HTR-8/SVneo (cell line): ENCODE measurements at regions not wholly inside any gene's neighbourhood (a gene's known extent, or its start where the extent isn't known, plus 50 kb on each side); places are given as distances from the start of the nearest gene placed in this dataset.

Experiments used
- DNase-seq: peaks from one replicate; pipeline ENCODE4 v3.0.0; 2011; ENCODE audit warnings: low spot score, mixed read lengths; ENCODE audit not compliant: insufficient read length
- FAIRE-seq: peaks from 2 replicates; lab custom pipeline; 2011; peaks lifted over from hg19 to GRCh38; lab: Jason Lieb, UNC

DNA sequence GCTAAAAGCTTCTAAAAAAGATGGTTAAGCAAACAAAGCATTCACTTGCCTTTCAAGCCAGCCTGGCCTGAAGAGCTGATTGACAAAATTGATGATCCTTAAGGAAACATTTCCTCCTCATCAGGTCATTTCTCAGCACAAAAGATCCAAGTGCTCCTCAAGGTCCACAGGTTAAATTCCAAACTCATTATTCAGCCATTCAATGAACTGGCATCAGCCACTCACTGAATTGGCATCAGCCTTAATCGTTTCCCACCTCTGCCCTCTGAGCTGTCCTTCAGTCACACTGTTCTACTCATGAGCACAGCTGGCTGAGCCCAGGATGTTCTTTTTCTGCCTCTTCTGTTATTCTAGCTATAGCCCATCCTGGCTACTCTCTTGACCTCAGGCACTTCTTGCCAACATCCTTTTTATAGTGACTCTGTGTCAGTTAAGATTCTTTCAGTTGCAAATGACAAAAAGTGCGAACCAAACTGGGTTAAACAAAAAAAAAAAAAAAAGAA, 147.5 kb downstream of the RAB11FIP2 start:
- FAIRE-seq (no peak), DNase-seq (no peak)

DNA sequence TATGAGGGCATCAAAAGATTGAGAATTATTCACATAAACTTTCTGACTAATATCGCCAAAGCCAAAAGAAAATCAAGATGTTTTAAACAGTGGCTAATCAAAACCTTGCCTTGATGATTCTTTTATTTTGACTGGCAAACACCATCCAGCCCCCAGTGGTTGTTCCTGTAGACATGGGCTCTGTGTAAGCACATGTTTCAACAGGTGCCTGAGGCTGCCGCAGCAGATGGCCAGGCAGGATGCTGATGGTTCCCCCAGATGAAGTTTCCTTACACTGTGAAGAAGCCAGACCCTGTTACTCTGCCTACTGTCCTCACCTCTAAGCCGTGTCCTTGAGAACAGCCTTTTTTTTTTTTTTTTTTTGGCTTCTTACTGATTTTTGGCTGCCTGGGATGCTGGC, 146.5 kb downstream of the RAB11FIP2 start:
- no peak for FAIRE-seq
- DNase-seq: no peak

DNA sequence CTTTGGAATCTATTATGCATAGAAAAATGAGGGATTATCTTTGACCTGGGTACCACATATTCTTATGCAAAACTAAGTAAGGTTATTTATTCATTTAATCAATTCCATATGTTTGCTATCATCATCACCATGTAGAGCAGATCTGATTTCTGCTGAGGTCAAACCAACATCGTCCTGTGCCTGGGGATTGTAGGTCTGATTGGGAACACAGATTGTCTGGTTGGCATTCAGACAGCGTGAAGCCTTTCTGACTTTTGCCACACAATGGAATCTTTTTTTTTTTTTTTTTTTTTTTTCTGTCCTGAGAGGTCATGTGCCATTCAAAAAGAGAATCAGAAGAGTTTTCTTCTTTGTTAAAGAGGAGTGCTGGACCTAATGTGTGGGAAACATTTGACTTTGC, 142.9 kb downstream of the RAB11FIP2 start:
- no peak for DNase-seq
- FAIRE-seq: no peak

DNA sequence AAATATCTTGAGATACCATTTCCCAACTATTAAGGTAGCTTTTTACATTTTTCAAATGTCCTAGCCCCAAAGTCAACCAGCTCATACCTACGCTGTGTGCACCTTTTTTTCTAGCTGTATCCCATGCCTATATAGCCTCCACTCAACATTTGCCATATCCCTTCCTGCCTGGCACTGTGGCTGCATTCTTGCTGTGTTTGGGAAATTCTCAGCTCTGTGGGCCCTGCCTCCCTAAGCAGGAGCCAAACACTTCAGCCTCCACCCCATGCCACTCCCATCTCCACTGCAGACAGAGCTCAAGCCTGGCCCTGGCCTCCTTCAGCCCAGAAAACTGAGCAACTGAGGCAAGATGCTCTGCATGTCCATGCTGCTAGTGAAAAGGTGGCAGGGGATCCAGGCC, 141.3 kb downstream of the RAB11FIP2 start:
- FAIRE-seq: no peak

DNA sequence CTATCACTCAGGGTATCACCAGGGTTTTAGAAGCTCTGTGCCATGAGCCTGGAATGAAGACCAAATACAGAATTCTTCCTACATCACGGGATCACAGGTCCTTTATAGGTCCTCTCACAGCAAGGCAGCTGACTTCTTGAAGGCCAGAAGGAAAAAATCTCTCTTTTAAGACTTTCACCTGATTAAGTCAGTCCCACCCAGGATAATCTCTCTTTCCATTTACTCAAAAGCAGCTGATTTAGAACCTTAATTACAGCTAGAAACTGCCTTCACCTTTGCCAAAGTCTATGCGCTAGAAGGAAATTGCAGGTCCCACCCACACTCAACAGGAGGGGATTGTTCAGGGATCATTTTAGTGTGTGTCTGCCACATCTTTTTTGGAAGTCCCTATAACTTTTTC, 135.1 kb downstream of the RAB11FIP2 start:
- FAIRE-seq: no peak
- no peak for DNase-seq

More for the DNA sequence above, 141.3 kb downstream of the RAB11FIP2 start:
- DNase-seq: no peak

DNA sequence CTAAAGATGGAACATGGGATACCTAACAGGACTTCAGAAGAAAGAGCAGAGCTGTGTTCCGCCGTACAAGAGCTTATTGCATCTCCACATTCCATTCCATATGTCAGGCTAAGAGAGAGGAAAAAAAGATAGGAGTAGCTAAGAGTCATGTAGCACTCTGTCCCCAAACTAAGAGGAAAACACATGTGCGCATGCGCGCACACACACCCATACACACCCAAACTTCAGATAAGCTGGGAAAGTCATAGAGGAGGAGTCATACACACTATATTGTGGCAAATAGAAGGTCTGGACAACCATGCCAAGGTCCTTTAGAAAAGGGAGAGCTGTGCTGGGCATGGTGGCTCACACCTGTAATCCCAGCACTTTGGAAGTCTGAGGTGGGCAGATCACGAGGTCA, 132.4 kb downstream of the RAB11FIP2 start:
- DNase-seq (no peak), FAIRE-seq (no peak)

DNA sequence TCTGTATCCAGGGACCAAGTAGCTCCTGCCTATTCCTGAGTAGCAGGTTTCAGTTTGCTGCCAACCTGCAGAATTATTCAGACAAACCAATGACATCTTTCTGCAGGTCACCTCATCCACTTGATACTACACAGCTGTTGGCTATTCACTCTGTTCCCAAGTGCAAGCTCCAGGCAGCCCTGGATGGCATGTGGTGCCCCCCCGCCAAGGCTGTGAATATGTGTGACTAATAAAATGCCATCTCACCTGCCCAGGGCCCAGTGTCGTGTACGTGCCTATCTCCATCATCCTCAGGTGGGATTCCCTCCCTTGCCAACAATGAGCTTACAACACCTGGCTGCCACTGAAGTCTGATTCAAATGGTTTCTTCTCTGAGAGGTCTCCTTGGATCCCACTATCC, 125.8 kb downstream of the RAB11FIP2 start:
- DNase-seq (no peak), FAIRE-seq (no peak)

DNA sequence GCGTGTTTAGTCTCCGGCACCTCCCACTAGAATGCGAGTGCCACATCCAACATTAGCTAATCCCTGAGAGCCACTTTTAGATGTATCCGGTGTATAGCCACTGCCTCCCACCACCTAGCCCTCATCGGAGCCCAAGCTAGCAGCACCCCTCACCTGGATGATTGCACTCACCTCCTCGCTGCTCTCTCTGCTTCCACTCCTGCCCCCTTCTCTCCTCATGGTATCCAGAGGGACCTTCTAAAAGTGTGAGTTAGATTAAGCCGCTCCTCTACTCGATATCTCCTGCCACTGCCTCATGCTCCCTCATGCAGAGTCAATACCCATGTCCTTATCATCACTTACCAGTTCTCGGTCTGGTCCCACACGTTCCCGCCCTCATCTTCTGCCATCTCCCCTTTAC, 125.3 kb downstream of the RAB11FIP2 start:
- FAIRE-seq (no peak), DNase-seq (no peak)

DNA sequence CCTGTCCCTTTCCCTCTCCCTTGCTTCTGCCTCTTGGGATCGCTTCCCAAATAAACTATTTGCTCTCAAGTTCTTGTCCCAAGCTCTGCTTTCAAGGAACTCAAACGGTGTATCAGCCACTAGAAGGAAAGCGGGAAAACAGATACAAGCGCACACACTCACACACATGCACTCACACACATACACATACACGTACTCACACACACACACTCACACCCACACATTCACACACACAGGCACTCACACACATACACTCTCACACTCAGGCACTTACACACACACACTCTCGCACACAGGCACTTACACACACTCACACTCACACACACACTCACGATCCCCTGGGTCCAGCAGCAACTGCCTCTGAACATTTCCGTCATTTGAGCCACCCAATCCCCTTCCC, 121.9 kb downstream of the RAB11FIP2 start:
- no peak for DNase-seq
- no peak for FAIRE-seq

DNA sequence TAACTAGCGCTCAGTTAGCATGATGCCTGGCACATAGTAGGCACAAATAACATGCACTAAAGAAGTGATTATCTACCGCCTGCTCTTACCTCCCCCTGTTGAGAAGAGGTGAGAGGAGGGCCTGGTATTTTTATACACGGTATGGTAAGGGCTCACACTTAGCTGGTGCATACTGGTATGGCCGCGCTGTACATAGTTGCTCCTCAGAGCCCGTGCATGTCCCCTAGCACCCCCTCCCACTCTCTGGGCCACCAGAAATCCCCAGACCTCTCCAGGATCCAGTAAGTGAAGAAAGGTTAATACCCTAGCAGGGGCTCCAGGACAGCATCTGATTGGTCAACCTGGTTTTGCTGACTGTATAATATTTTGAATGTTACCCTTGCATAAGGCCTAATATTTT, 121.4 kb downstream of the RAB11FIP2 start:
- no peak for FAIRE-seq

DNA sequence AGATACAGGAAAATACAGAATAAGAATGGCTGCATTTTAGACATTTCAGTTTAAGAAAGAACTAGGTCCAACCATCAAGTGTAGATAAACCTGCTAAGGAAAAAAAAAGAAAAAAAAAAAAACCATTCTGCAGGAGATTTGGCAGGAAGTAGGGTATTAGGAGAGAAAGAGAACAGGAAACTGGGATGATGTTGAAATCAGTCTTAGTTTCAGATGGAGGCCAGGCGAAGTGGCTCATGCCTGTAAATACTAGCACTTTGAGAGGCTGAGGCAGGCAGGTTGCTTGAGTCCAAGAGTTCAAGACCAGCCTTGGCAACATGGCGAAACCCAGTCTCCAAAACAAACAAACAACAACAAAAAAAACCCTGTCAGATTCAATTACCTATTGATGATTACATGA, 120.2 kb downstream of the RAB11FIP2 start:
- FAIRE-seq (no peak), DNase-seq (no peak)

More for the DNA sequence above, 121.4 kb downstream of the RAB11FIP2 start:
- DNase-seq: no peak

DNA sequence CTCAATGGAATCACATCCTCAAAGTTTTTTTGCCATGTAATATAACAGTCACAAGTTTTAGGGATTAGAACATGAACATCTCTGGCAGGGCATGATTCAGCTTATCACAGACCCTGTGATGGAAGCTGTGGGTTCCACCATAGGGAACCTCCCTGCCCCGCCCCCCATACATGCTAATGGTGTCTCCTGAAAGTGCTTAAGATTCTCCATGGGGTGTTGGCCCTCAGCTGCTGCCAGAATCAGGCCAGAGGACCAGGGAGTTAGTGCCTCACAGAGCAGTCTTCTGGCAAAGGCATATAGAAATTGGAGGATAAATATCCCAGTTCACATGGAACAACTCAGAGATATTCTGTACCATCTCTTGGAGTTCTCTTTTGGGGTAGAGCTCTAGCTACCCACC, 119.4 kb downstream of the RAB11FIP2 start:
- DNase-seq (no peak), FAIRE-seq (no peak)

DNA sequence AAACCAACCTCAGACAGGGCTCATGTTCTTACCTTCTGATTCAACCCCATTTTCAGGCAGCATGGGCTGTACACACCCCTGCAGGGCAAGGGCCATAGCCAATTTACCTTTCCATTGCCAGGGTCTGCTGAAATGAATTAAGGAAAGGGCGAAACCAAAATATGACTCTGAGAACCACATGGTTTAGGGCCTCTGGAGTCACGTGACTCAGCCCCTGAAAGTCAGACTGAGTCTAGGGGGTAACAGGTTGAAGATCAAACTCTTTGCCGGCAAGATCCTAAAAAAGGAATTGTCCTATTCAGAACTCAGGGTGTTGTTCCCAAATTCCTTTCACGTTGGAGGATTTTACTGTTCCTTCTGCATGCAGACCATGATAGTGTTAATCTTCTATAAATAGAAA, 118.9 kb downstream of the RAB11FIP2 start:
- FAIRE-seq (no peak), DNase-seq (no peak)

DNA sequence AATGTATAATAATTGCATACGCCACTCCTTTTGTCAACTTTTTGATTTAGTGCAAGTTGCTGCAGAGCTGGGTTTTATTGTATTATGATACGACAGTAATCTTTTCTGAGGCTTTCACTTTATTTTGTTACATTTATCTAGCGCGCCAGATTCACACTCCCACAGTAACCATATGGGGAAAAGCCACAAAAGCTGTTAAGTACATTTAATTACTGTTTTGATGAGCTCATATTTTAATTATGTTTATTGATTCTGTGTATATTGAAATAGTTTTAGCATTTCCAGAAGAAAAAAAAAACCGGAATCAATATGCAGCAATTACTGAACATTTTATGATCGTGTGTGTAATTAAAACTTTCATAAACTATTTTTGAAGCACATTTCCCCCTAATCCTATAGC, 118.5 kb downstream of the RAB11FIP2 start:
- FAIRE-seq: no peak
- DNase-seq: no peak

DNA sequence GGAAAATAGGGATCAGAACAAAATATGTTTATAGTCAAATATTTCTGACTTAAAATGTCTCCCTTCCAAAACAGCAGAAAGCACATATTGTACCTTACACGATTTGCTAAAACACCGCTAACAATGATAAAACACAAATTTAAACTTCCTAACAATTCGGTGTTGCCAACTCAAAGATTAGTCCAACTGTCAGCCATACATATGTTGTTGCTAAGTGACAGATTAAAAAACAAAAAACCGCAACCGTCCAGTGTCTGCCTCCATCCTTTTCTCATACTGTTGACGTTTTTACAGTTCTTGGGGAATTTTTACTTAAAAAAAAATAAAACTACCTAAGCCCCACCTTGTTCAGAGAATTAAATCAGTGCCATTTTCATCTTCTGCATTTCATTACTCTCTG, 118.0 kb downstream of the RAB11FIP2 start:
- no peak for DNase-seq
- no peak for FAIRE-seq

DNA sequence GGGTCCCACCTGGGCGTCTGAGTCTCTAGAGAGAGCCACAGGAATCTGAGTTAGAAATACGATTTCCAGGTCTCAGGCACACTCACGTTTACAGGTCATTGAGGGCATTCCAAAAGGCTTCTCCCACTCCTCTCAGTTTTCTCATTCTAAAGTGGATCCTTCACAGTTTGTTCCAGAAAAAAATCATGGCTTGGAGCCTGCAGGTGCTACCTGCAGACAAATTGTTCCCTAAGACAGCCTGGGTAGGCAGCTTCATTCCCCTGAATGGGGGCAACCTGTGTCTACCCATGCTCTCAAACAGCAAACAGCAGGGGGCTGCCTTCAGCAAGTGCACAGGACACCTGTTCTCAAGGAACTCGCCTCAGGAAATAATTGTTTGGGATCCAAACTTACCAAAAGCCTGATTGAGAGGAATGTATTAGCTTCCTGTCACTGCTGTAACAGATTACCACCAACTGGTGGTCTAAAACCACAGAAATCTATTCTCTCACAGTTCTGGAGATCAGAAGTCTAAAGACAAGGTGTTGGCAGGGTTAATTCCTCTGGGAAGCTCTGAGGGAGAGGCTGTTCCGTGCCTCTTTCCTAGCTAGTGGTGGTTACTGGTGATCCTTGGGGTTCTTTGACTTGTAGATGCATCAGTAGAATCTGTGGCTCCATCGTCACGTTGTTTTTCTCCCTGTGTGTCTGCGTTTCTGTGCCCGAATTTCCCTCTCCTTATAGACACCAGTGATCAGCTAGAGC, 117.2 kb downstream of the RAB11FIP2 start:
- FAIRE-seq (no peak), DNase-seq (no peak)

DNA sequence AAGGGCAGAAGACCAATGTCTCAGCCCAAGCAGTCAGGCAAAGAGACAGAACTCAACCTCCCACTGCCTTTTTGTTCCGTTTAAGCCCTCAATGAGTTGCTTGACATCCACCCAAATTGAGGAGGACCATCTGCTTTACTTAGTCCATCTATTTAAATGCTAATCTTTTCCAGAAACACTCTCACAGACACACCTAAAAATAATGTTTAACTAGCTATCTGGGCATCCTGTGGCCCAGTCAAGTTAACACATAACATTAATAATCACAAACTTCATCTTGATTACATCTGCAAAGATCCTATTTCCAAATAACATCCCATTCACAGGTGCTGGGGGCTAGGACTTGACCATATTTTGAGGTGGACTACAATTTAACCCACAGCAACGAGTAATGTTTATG, 115.7 kb downstream of the RAB11FIP2 start:
- no peak for DNase-seq
- no peak for FAIRE-seq

DNA sequence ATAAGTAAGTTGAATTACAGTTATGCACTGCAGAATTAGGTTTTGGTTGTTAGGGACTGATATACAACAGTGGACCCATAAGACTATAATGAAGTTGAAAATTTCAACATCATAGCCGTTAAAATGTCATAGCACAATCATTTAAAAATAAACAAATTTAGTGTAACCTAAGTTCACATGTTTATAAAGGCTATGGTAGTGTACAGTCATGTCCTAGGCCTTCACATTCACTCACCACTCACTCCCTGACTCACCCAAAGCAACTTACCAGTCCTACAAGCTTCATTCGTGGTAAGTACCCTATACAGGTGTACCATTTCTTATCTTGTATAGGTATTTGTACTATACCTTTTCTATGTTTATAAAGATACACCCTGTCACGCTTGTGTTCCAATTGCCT, 113.7 kb downstream of the RAB11FIP2 start:
- FAIRE-seq (no peak), DNase-seq (no peak)

DNA sequence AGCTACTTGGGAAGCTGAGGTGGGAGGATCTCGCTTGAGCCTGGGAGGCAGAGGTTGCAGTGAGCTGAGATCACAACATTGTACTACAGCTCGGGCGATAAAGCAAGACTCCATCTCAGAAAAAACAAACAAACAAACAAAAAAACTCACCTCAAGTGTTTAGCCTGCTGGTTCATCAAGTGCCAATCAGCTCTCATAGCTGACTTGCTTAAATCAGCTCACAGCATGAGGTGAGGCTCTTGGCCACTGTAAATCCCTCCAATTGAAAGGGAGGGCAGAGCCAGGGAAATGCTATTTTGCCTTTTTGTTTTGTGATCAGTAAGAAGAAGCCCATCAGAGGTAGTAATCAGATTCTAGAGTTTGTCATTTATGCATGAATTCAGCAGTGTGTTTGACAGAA, 112.3 kb downstream of the RAB11FIP2 start:
- FAIRE-seq: no peak
- DNase-seq: no peak

DNA sequence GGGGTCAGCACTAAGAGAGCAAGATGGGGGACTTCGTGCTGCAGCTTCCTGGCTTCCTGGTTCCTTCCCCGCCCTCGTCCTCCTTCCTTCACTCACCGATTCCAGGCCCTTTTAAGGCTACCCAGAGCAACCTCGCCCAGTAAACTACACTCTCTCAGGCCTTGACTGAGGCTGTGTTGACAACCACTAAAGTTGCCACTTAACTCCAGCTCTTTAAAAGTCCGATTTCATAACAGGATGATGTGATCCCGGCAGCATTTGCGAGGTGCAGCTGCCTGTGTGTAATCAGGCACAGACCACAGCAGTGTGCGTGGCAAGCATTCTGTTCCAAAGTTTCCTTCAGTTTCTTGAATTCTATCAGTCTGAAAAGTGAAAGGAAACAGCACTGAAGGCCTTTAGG, 110.6 kb downstream of the RAB11FIP2 start:
- DNase-seq: no peak
- no peak for FAIRE-seq

DNA sequence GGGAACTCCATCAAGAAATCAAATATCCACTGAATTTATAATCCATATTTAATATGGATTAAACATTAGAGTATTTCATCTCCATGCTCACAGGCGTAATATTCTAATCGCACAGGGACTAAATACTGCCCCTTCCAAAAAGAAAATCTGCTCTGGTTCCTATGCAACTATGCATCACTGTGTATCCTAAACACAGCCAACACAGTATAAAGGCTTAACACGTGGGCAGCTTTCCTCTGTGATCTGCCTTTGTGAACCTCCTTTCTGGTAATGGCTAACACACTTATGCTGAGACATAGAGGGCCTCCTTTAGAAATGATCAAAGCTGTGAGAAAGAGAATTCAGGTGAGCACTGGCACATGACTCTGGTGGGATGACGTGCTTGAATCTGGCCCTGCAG, 110.2 kb downstream of the RAB11FIP2 start:
- DNase-seq (no peak), FAIRE-seq (no peak)

DNA sequence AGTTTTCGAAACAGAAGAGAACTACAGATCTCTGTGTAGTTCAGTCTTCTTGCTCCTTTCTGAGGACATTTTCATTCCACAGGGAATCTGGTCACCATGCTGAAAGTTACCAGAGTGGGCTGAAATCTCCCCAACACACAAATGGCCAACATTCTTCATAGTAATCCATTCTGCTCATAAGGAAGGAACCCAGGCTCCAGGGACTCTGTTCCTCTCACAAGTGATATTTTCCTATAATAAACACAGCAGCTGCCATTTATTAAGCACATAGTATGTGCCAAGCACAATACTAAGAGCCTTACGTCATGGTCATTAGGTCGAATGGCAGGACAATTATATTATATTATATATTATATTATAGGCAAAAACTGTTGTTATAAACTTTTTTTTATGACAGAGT, 109.8 kb downstream of the RAB11FIP2 start:
- no peak for DNase-seq
- no peak for FAIRE-seq
